Chondrocyte (in vitro differentiated cells): ENCODE measurements at regions not wholly inside any gene's neighbourhood (a gene's known extent, or its start where the extent isn't known, plus 50 kb on each side); places are given as distances from the start of the nearest gene placed in this dataset.
A peak's percentile ranks its signal among the peaks of the same experiment; 100 is the strongest.

Experiments used
- DNase-seq: peaks from one replicate; pipeline ENCODE4 v3.0.0; 2021; ENCODE audit warnings: mixed read lengths, low spot score
- H3K27ac Mint-ChIP-seq: one replicate; pipeline ENCODE4 v1.8.0; 2021; ENCODE audit warnings: mild to moderate bottlenecking, moderate library complexity, mixed read lengths; ENCODE audit not compliant: unreplicated experiment
- H3K27me3 Mint-ChIP-seq: 2 replicates; pipeline ENCODE4 v1.8.0; 2021; ENCODE audit warnings: low read depth, mixed read lengths
- H3K36me3 Mint-ChIP-seq: 2 replicates; pipeline ENCODE4 v1.8.0; 2021; ENCODE audit warnings: low read depth, mixed read lengths
- H3K4me1 Mint-ChIP-seq: 2 replicates; pipeline ENCODE4 v1.8.0; 2021; ENCODE audit warnings: low read depth, mild to moderate bottlenecking, mixed read lengths
- H3K4me3 Mint-ChIP-seq: one replicate; pipeline ENCODE4 v1.8.0; 2021; ENCODE audit warnings: mild to moderate bottlenecking, moderate library complexity, mixed read lengths; ENCODE audit not compliant: unreplicated experiment
- H3K9me3 Mint-ChIP-seq: 2 replicates; pipeline ENCODE4 v1.8.0; 2021; ENCODE audit warnings: low read depth, mixed read lengths
- TF ChIP-seq, protein P1 (sequence below): fragments of 200-600 bp; sonication (generic); IDR thresholded peaks from 2 replicates; pipeline ENCODE4 v1.5.0; 2021; ENCODE audit warnings: antibody characterized with exemption, mild to moderate bottlenecking, moderate library complexity

DNA sequence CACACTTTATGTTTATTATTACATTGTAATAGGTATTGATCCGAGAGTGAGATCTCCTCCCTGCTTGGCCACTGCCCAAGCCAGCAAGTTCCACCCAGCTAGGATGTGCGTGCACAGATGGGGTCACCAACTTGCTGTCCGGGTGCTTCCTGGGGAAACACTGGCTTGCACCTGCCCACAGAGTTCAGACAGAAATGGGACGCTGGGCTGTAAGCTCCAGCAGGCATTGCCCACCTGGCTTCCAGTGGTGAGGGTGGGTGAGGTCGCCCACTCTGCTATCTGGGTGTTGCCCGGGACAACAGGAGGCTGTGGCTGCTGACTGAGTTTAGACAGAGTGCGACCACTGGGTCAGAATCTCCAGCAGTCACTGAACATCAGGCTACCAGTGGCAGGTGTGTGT, 289.8 kb upstream of the ANO3 start:
- Mint-ChIP-seq H3K4me1 (no peaks in the 10 kb centered on the region), H3K36me3 (no peaks in the 10 kb centered on the region), H3K9me3 (no peaks in the 10 kb centered on the region), H3K27ac (no peak overlapping the region), H3K27me3 (peaks cover 7% of the 10 kb centered on the region), H3K4me3 (no peak overlapping the region)
- peak; percentile 70 for DNase-seq
- TF ChIP-seq, protein P1, sequence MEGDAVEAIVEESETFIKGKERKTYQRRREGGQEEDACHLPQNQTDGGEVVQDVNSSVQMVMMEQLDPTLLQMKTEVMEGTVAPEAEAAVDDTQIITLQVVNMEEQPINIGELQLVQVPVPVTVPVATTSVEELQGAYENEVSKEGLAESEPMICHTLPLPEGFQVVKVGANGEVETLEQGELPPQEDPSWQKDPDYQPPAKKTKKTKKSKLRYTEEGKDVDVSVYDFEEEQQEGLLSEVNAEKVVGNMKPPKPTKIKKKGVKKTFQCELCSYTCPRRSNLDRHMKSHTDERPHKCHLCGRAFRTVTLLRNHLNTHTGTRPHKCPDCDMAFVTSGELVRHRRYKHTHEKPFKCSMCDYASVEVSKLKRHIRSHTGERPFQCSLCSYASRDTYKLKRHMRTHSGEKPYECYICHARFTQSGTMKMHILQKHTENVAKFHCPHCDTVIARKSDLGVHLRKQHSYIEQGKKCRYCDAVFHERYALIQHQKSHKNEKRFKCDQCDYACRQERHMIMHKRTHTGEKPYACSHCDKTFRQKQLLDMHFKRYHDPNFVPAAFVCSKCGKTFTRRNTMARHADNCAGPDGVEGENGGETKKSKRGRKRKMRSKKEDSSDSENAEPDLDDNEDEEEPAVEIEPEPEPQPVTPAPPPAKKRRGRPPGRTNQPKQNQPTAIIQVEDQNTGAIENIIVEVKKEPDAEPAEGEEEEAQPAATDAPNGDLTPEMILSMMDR = no peak

GRCh38 chr11:26043665-26044064, 288.3 kb upstream of the ANO3 start:
- H3K4me3 Mint-ChIP-seq = no peak overlapping the region
- H3K9me3 Mint-ChIP-seq = no peaks in the 10 kb centered on the region
- H3K27me3 Mint-ChIP-seq = no peaks in the 10 kb centered on the region
- no peaks in the 10 kb centered on the region for H3K4me1 Mint-ChIP-seq
- no peak overlapping the region for H3K27ac Mint-ChIP-seq
- no peaks in the 10 kb centered on the region for H3K36me3 Mint-ChIP-seq
- TF ChIP-seq, protein P1 = no peak
- DNase-seq = no peak

DNA sequence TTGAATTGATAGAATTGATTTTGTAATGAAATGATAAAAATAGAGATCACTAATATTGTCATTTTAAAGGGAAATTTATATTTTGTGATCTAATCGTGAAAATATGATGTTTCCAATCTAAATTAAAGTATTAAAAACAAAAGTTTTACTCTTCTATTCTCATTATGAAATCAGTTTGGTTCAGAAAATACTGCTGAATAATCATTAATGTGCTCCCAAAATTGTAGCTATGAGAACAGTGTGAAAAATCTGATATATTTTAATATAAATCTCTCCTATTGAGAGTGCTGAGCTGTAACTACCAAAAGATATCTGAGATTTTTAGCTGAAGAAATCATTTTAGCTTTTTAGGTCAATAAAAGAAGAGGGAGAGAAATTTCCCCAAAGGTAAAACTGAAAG, 287.5 kb upstream of the ANO3 start:
- no peak for DNase-seq
- TF ChIP-seq, protein P1 = no peak
- H3K9me3 Mint-ChIP-seq = no peaks in the 10 kb centered on the region
- H3K4me3 Mint-ChIP-seq = no peak overlapping the region
- no peaks in the 10 kb centered on the region for H3K36me3 Mint-ChIP-seq
- H3K27ac Mint-ChIP-seq = no peak overlapping the region
- H3K27me3 Mint-ChIP-seq = no peaks in the 10 kb centered on the region
- H3K4me1 Mint-ChIP-seq = no peaks in the 10 kb centered on the region

DNA sequence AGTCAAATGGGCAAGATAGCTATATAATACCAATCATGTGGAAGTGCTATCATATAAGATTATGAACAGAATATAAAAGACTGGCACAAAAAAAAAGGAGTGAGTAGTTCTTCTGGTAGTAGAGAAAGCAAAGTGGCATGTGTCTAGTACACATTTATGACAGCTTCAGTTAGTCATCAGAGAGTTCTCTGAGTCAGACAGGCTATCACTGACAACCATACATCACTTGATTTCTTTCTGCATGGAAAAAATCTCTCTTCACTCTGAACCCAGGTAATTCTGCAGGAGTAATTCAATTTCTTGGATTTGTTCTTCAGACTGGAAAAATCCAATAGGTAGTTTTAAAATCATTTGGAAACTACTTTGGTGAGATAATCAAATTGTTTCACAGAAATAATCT, 286.8 kb upstream of the ANO3 start:
- H3K36me3 Mint-ChIP-seq = no peaks in the 10 kb centered on the region
- H3K9me3 Mint-ChIP-seq = no peaks in the 10 kb centered on the region
- no peak overlapping the region for H3K4me3 Mint-ChIP-seq
- DNase-seq = no peak
- H3K4me1 Mint-ChIP-seq = no peaks in the 10 kb centered on the region
- TF ChIP-seq, protein P1 = no peak
- H3K27me3 Mint-ChIP-seq = no peaks in the 10 kb centered on the region
- H3K27ac Mint-ChIP-seq = no peak overlapping the region

- Mint-ChIP-seq H3K27me3 (no peaks in the 10 kb centered on the region), H3K4me1 (no peaks in the 10 kb centered on the region), H3K9me3 (no peaks in the 10 kb centered on the region), H3K27ac (no peak overlapping the region), H3K4me3 (no peak overlapping the region), H3K36me3 (no peaks in the 10 kb centered on the region)
- TF ChIP-seq, protein P1 = no peak
- DNase-seq = no peak
Measured at GRCh38 chr11:26048271-26048670, 283.7 kb upstream of the ANO3 start.
